Suppressor macrophage treated with lipopolysaccharide for 1 hour (primary cell): ENCODE measurements at regions not wholly inside any gene's neighbourhood (a gene's known extent, or its start where the extent isn't known, plus 50 kb on each side); places are given as distances from the start of the nearest gene placed in this dataset.

Experiments used
- DNase-seq, 3 donors: peaks; one replicate each; pipeline ENCODE4 v3.0.0-alpha.2; 2020 to 2022

DNA sequence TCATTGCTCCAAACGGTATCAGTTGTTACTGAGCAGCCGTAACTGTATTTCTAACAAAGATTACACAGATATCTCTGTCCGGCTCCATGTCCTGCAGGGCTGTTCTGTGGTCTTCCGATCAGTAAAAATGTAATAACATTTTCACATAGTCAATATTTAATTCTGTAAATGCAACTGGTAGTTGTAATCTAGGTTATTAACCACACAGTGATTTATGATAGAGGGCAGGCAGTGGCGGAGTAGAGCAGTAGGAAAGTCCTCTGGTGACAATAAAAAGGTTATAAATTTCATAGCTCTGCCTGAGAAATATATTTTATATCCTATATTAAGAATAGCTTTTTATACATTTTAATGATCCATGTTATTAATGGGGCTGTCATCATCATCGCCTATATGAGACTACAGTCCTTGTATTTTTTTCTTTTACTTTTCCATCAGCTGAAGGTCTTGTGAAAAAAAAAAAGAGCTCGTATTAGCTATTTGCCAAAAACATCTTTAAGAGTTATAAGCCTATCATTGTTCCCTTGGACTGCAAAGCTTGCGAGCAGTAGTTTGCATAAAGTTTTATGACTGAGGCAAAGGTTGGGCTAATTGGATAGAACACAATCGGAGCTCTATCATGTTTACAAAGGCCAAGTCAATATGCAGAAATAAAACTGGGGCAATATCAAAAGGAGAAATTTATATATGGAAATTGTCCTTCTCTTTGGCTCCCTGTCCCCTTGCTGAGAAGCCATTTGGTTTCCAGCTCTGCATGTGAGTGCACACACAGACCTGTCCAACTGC lies 648.0 kb downstream of the IRX1 start:
- no peak for DNase-seq

DNA sequence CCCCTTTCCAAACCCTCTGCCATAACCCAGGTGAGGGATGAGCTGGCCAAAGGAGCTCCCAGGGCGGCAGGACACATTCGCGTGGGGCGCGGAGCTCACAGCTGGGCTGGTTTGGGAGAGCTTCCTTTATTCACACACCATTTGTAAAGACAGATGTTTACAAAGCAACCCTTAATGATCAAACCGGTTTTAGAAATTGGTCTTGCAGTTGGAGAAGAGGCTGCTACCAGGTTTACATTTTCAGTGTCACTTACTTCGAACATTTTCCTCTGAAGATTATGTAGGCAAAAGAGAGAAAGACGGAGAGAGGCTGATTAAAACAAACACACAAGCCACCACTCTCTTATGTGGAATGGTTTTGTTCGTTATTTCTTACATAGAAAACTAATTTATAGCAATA lies 648.7 kb downstream of the IRX1 start:
- no peak for DNase-seq

DNA sequence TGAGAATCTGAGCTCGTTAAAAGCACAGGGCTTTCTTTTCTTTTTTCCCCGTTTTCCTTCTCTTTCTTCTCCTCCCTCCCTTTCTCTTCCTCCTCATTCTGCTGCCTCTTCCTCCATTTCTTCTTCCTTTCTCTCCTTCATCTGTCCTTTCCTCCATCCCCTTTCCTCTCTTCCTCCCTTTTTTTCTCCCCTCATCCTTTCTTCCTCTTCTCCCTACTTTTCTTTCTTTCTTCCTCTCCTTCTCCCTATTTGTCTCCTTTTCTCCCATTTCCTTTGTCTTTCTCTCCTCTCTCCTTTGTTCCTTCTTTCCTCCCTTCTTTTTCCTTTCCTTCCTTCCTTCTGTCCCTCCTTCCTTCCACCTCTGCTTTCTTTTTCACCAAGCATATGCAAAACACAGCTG lies 649.4 kb downstream of the IRX1 start:
- no peak for DNase-seq

DNA sequence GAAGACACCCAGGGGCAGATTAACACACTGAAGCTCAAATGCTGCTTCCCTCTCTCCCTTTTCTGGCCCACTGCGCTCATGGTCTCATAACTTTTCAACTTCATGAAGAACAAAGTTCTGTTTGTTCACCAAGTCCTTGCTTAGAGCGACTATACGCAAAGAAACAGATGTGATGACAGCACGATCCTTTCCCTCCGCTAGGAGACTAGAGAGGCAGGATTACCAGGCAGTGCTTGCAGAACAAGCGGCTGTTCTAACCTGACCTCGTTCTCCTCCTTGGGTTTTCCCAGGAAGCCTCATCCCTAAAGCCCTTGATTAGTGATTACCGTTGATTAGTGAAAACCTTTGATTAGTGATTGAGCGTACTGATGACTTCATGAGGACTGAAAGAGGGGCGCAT lies 649.9 kb downstream of the IRX1 start:
- DNase-seq = no peak

DNA sequence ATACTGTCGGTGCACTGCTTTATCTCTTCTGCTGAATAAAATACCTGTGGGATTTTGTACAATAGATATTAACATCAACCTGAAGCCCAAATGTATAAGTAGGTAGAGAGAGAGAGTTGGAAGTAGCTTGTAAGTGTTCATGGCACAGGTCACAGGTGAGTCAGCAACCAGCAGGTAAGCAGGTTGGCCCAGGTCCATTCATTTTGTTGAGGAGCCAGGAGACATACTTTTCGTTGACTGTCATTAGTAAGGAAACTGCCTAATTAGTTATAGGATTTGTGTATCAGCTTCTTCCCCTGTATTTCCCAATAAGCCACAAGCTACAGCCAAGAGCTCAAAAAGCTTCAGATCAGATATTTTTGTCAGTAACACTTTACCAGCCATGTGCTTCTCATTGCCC lies 650.8 kb downstream of the IRX1 start:
- no peak for DNase-seq

DNA sequence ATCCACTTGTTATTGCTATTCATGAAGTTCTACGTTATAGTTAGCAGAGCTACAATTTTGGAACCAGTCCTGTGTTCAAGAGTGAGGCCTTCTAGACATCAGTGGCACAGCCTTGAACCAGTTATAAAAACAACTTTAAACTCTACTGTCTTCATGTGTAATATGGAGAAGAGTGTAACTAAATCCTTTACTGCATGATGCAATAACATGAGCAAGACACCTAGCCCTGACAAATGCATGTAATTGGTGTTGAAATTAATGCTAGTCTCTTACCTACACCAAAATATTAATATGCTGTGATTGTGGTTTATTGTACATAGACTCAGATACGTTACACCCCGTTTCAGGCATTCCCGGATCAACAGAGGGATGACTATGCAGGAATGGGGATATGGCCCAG lies 654.6 kb downstream of the IRX1 start:
- no peak for DNase-seq

DNA sequence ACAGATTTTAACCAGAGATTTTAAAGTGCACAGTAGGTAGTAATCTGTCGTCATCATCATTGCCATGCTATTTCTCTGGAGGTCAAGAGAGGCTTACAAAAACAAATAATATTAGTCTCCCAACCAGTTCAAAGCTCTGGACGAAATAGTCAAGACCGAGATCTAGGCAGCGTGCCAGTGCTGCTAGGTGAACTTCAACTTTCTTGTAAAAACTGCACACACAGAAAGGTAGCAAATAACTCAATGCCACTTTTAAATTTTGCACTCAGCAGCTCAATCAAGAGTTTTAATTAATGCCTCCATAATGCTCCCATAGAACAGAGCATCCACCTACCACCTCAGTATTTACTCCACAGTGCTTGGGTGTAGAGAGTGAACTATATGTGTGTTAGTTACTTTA lies 656.8 kb downstream of the IRX1 start:
- no peak for DNase-seq

DNA sequence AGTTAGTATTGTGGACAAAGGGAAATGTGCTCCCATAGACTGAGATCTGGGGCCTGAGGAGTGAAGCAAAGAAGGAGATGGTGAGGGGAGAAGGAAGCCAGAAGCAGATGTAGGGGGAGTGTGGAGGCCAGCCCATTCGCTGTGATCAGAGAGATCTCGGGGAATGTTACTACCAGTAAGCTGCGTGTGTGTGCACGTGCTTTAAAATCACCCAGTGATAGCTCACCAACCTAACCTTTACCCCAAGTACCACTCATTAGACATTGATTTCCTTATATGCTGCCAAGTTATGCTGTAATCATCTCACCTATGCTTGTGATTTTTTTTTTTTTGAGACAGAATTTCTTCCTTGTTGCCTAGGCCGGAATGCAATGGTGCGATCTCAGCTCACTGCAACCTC lies 659.1 kb downstream of the IRX1 start:
- DNase-seq = no peak

DNA sequence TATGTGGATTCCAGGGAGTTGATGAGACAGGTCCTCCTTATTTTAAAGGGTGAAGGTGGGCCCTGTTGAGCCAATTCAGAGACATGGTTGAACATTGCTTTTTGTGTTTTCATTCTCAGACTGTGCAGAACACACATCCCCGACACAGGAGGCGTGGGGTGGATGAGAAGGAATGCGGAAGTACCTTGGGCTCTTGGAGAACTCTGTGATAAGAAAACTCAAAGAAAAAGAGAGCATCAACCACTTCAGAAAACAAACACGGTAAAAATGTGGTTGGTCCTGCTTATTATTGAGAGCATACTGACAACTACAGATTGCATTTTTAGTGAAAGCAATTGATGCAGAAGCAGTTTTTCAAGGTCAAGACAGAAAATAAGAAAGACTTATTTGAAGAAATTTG lies 659.8 kb downstream of the IRX1 start:
- DNase-seq = no peak

DNA sequence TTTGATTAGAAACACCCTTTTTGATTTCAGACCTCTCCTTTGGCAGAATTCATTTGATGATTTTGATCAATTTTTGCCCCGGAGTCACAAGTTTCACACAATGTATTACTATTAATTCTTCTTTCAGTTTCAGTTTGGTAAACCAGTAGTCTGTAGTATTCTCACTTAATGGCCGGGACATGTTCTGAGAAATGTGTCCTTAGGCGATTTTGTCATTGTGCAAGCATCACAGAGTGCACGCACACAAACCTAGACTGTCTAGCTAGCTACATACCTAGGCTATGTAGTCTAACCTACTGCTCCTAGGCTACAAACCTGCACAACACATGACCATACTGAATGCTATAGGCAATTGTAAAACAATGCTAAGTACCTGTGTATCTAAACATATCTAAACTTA lies 662.5 kb downstream of the IRX1 start:
- DNase-seq = no peak

DNA sequence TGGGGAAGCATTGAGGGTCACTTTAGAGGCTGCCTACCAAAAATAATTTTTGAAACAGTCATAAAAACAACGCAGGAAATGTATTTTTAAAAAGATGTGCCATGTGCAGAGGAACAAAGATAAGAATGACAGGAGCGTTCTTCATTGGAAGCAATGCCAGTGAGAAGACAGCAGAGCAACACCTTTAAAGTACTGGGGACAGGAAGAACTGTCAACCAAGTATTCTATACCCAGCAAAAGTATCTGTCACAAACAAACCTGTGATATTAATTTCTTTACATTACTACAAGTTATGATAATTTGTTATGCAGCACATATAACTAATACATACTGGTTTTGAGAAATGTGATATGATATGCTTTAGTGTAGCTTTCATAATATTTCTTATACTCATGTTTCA lies 675.6 kb downstream of the IRX1 start:
- no peak for DNase-seq

DNA sequence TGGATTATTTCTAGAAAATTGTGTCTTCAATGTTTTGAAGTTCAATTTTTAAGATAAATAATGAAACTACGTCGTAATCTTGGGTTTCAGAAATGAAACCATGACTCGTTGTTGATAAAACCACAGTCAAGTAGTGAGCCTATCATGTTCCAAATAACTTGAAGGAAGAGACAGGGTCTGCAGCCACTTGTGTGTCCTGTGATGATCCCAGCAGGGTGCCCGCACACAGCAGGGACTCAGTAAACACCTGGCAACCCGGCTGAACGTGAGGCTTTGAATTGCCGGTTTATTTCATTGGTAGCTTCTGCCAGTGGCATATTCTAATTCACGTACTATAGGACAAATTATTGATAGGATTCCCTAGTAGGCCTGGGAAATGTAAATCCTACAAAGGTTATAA lies 679.6 kb downstream of the IRX1 start:
- no peak for DNase-seq

DNA sequence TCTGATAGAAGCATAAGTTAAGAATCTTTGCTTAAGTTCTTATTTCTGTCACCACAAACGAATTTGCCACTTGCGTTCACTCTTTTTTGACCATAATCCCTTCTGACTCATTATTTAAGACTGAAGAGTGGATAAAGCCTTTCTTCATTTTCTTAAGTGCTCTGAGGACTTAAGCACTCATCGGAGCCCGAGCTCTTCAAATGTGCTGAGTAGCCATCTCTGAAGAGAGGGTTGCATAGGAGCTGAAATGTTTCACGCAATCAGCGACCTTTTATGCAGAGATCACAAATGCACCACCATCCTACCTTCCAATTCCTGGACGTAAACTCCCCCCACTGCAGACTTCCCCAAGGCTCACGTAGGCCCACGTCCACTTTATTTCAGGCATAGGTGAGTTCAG lies 699.2 kb downstream of the IRX1 start:
- DNase-seq = no peak

DNA sequence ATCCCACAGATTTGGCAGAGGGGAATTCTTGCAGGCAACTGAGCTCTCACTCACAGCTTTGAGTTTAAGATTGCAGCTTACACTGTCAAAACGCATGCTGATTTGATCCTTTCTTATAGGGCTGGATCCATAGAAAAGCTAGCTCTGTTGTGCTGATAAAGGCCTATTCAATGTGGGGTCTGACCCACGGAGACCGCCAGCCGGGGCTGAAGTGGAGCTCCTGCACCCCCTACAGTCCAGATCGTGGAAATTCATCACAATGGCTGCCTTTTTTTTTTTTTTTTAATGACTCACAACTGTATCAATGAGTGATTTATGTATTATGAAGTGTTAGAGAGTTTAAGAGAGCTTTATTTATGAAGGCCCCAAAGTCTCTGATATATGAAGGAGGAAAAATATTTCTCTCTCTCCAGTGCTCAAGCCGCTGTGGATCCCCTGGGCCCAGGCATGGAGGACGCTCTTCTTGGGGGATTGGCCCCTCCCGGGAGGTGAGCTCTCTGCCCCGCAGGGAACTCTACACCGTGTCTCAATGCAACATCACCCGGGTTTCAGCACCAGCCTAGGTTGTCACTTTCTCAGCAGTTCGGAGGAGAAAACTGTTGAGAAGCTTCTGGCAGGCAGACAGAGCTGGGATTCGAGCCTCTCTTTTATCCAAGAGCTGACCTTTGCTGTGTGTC lies 700.2 kb downstream of the IRX1 start:
- DNase-seq = no peak

DNA sequence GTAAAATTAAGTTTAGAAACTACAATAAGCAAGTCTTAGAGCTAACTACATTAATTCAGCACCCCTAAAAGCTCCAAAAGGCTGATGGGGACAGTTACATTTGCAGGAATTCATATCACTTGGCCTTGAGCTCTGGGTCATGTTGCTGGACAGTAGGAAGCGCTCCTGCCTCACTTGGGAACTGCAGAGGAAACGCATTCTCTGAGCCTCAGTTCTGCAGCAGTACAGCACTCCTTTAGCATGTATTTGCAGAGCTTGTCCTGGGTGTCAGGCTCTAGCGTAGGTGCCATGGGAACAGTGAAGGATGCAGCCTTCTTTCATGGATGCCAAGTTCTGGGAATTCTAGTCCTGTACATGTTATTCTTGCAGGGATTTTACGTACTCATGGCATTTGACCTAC lies 710.4 kb downstream of the IRX1 start:
- DNase-seq = no peak

DNA sequence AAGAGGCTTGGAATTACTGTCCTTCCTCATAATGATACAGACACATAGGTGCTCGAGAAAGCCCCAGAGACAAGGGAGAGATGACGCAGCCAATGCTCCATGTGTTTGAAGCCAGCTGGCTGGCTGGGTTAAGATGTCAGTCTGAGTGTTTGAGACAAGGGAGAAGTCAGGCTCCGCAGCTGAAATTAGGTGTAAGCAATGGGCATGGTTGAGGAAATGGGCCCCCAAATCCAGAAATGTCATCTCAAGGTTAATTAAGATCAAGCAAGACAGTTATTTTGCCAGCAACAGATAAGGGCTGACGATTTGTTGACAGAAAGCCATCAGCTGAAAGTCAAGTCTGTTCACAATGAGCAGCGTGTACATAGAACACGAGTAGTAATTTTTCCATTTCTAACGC lies 713.4 kb downstream of the IRX1 start:
- DNase-seq = no peak

DNA sequence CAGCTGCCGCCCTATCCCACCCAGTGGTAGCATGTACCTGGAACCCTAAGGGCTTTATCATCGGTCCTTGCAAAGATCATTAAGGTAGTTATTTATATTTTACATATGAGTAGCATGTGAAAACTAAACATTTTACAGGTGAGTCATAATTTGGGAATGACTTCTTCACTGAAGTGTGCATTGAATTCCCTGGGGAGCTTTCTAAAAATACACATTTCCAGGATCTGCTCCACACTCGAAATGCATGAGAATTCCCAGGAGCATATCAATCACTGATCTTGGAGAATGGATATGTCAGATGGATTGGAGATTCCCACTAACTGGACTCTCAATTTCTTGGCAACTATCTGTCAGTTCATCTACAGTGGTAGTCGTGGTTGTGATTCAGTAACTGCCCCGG lies 717.5 kb downstream of the IRX1 start:
- no peak for DNase-seq

DNA sequence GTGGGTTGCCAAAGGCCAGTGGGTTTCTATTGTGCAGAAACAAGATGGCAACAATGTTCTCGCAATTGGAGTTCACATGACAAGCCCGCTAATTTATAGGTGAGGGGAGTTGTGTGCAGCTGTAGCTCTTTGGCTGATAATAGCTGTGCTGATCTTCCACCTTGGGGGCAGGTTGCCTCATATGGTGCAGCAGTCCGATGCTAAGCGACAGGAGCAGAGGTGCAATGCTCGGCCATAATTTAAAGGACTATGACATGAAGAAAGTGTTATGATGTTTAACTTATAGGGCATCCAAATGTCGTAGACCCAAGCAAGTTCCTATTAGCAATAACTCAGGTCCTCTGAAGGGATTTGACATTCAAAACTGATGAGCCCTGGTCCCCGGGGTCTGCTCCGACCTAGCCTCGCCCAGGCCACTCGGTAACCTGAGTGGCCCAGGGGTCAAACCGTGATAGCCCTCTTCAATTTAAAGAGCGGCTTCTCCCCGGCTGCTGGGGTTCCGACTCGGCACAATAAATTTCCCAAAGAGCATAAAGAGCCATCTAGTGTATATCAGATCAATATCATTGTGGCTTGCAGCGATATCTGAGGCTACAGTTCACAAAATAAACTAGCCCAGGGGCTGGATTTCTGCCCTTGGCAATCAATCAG lies 724.0 kb downstream of the IRX1 start:
- no peak for DNase-seq

DNA sequence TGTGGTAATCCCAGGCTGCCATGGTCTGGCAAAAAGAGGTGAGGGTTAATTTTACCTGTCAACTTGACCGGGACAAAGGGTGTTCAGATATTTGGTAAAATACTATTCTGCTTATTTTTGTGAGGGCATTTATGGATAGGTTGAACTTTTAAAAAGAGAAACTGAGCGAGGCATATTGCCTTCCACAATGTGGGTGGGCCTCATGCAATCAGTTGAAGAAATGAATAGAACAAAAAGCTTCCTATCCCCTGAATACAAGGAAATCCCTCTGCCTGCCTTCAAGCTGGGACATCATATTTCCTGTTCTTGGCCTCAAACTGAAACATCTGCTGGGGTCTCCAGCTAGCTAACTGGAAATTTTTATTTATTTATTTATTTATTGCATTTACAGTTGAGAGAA lies 734.7 kb downstream of the IRX1 start:
- no peak for DNase-seq

DNA sequence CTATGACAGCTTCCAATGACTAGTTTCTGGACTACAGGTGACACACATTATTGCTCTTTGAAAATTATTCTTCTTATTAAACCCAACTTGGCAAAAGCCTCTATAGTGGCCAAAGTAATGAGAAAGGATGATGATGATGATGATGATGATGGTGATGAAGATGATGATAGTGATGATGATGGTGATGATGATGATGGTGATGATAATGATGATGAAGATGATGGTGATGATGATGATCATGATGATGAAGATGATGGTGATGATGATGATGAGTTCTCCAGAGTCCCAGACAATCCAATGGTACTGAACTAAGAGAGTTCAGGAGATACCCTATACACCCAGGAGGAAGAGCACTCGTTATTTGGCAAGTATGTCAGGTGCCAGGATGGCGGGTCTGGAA lies 739.4 kb downstream of the IRX1 start:
- no peak for DNase-seq

DNA sequence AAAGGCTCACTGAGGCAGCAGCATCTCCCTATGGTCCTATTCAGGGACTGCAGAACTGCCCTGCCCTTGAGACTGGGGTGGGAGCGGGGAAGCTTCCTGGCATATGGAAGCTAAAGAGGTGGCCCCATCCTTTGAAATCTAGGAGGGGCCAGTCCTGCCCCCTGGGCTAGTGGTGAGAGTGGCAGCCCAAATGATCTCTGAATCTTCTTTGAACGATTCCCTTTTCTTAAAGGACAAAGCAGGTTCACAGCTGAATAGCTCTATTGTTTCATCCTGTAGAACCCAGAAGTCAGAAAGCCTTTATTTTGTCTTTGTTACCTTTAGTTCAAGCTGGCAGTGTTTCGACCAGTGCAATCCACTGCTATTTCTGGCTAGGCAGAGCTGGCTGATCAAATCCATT lies 741.9 kb downstream of the IRX1 start:
- DNase-seq = no peak

DNA sequence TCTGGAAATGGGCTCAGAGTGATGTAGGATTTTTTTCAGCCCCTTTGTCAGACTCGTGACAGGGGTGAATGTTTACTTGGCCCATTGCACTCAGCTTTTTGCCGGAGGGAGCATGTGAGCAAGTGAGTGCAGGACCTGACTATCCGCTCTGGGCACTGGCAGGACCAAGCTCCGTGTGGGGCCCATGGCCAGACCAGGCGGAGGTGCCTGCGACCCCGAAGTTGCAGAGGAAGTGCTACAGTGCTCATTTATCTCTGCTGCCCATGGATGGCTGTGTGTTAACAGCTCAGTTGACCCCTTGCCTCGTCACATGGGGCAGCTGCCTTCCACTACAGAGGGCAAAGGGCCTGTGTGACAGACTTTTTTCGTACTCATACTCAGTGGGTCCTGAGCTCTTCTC lies 744.3 kb downstream of the IRX1 start:
- DNase-seq = no peak

DNA sequence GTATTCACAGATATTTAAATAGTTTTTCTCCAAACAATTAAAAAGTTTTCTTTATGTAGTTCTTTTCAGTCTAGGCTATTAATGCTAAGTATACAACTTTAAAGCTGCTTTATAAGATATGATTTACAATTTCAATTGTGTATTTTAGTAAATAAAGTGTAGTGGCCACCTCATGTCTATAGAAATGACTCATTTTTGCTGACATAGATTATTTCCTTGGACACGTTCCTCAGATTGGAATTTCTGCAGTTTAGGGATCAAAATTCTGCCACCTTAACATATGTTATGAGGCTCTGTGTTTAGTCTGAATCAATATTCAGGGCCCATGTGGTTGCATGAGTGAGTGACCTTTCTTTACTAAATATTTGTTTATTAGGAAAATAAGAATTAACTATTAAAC lies 750.2 kb downstream of the IRX1 start:
- DNase-seq = no peak

DNA sequence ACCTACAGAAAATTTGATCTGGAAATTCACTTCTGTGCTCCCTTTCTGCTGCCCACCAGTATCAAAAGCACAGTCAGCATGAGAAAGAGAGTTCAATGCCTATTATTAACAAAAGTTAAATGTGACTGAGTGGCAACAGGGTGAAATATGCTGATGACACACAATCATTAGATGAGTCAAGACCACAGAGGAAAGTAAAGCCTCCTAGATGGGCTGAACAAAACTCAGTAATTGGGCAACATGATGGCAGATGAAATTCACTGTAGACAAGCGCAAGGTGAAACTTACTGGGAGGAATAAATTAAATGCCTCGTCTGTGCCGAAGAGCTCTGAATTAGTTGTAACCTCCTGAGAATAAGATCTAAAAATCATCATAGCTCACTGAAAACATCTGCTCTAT lies 752.8 kb downstream of the IRX1 start:
- DNase-seq = no peak

DNA sequence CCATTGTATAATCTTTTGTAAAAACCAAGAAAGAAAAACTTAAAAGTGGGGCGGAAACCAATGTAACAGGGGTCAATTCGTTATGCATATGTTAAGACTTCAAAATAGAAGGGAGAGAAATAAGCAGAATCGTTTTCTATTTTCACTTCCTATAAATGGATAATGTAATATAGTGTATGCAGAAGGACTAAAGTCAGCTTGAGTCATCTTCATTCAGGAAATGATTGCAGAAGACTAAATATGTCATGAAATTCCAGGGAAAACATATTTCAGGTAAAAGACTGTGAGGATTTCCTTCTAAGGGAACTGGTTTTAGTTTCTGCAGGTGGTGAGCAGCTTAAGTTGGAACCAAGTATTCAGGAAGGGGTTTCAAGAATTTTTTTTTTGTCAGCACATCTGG lies 753.3 kb downstream of the IRX1 start:
- DNase-seq = no peak
